WTC11 (cell line): ENCODE measurements at regions not wholly inside any gene's neighbourhood (a gene's known extent, or its start where the extent isn't known, plus 50 kb on each side); places are given as distances from the start of the nearest gene placed in this dataset.

Source experiments
- CBFB ChIP-seq: sonication (generic); formaldehyde crosslinking; IDR thresholded peaks from 2 replicates; pipeline ENCODE4 v1.8.1; 2022; ENCODE audit warnings: mild to moderate bottlenecking, low read depth, missing genetic modification reagents
- CTCF ChIP-seq: fragments of 200-600 bp; IDR thresholded peaks from 2 replicates; pipeline ENCODE4 v1.8.0; 2022; ENCODE audit warnings: antibody characterized with exemption
- E2F4 ChIP-seq: sonication (generic); formaldehyde crosslinking; IDR thresholded peaks from 2 replicates; pipeline ENCODE4 v1.8.1; 2022; ENCODE audit warnings: low read depth, mild to moderate bottlenecking, moderate library complexity, missing genetic modification reagents, borderline replicate concordance
- IRF1 ChIP-seq: sonication (generic); formaldehyde crosslinking; IDR thresholded peaks from 2 replicates; pipeline ENCODE4 v1.8.0; 2023; ENCODE audit warnings: missing genetic modification reagents
- MAX ChIP-seq: sonication (generic); formaldehyde crosslinking; IDR thresholded peaks from 2 replicates; pipeline ENCODE4 v1.8.0; 2022; ENCODE audit warnings: mild to moderate bottlenecking, missing genetic modification reagents
- NR2C2 ChIP-seq: sonication (generic); formaldehyde crosslinking; IDR thresholded peaks from 2 replicates; pipeline ENCODE4 v1.8.0; 2022; ENCODE audit warnings: mild to moderate bottlenecking, missing genetic modification reagents
- OVOL2 ChIP-seq: fragments of 250-450 bp; sonication (Bioruptor Pico); IDR thresholded peaks from 2 replicates; pipeline ENCODE4 v1.9.0; 2021; ENCODE audit warnings: mild to moderate bottlenecking, borderline replicate concordance
- TP53 ChIP-seq: sonication (generic); formaldehyde crosslinking; IDR thresholded peaks from 2 replicates; pipeline ENCODE4 v1.8.1; 2023; ENCODE audit warnings: mild to moderate bottlenecking, missing genetic modification reagents
- TF ChIP-seq, protein P1 (sequence below): sonication (generic); formaldehyde crosslinking; conservative IDR thresholded peaks from 2 replicates; pipeline ENCODE4 v1.8.1; 2022; ENCODE audit warnings: mild to moderate bottlenecking, missing genetic modification reagents
- TF ChIP-seq, protein P2 (sequence below): fragments of 250-450 bp; sonication (Bioruptor Pico); IDR thresholded peaks from 2 replicates; pipeline ENCODE4 v2.1.2; 2022; ENCODE audit warnings: mild to moderate bottlenecking, moderate library complexity
- TF ChIP-seq, protein P3 (sequence below): sonication (generic); formaldehyde crosslinking; IDR thresholded peaks from 2 replicates; pipeline ENCODE4 v1.8.1; 2022; ENCODE audit warnings: low read depth, missing genetic modification reagents, borderline replicate concordance

DNA sequence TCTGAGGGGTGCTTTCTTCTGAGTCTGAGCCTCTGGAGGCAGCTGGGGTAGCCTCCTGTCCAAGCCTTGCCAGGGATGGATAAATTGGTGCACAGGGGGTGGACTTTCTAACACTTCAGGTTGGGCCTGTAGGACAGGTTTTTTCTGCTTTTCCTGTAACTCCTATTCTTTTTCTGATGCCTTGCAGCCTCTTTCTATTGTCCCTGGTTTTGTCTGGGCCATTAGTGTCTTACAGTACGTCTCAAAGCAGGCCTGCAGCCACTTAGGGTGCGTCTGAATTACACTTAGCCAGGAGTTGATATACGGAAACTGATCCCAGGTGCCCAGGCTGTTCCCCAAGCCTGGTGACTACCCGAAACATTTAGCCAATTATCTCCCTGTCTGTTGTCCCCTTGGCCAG is 213.3 kb upstream of the HTR2A start:
- TF ChIP-seq CTCF, result no peak
- no peak for TF ChIP-seq TP53 (CRISPR knock-in tag)
- no peak for TF ChIP-seq CBFB
- no peak for TF ChIP-seq IRF1 (CRISPR knock-in tag)
- TF ChIP-seq OVOL2, result no peak
- no peak for TF ChIP-seq MAX (CRISPR knock-in tag)
- TF ChIP-seq NR2C2 (CRISPR knock-in tag), result no peak
- TF ChIP-seq, protein P1, sequence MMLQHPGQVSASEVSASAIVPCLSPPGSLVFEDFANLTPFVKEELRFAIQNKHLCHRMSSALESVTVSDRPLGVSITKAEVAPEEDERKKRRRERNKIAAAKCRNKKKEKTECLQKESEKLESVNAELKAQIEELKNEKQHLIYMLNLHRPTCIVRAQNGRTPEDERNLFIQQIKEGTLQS (CRISPR knock-in tag), result no peak
- TF ChIP-seq, protein P2, sequence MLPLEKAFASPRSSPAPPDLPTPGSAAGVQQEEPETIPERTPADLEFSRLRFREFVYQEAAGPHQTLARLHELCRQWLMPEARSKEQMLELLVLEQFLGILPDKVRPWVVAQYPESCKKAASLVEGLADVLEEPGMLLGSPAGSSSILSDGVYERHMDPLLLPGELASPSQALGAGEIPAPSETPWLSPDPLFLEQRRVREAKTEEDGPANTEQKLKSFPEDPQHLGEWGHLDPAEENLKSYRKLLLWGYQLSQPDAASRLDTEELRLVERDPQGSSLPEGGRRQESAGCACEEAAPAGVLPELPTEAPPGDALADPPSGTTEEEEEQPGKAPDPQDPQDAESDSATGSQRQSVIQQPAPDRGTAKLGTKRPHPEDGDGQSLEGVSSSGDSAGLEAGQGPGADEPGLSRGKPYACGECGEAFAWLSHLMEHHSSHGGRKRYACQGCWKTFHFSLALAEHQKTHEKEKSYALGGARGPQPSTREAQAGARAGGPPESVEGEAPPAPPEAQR, result no peak
- TF ChIP-seq, protein P3, sequence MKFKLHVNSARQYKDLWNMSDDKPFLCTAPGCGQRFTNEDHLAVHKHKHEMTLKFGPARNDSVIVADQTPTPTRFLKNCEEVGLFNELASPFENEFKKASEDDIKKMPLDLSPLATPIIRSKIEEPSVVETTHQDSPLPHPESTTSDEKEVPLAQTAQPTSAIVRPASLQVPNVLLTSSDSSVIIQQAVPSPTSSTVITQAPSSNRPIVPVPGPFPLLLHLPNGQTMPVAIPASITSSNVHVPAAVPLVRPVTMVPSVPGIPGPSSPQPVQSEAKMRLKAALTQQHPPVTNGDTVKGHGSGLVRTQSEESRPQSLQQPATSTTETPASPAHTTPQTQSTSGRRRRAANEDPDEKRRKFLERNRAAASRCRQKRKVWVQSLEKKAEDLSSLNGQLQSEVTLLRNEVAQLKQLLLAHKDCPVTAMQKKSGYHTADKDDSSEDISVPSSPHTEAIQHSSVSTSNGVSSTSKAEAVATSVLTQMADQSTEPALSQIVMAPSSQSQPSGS, result no peak
- no peak for TF ChIP-seq E2F4 (CRISPR knock-in tag)
